ENCODE measurements at regions not wholly inside any gene's neighbourhood (a gene's known extent, or its start where the extent isn't known, plus 50 kb on each side); places are given as distances from the start of the nearest gene placed in this dataset.

DNA sequence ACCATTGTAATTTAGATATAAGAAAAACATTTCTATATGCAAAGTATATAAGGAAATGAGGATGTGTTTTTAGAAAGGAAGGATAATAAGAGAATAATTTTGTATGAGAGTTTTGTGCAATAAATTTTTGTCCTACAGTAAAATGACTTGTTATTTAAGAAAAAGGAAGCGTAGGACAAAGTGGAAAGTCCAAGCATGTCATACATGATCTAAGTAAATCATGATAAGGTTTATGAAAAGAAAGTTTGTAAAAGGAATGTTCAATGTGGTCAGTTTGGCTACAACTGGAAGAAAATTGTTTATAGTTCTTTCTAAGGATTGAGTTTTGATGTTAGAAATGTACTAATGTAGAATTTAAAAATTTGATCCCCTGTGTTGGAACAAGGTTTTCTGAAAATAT is 222.3 kb downstream of the KATNAL1 start:
- Histone ChIP-seq H3K9me1 (ENCODE audit: control insufficient read depth, insufficient read depth, low read length) (no peaks in the 10 kb centered on the region), H4K20me1 (replicated peaks; ENCODE audit: control insufficient read depth, insufficient read depth, low read length) (no peaks in the 10 kb centered on the region), H3K27me3 (ENCODE audit: control insufficient read depth in 2 of 2, insufficient read depth in 2 of 2, low read length in 2 of 2) (no peaks in the 10 kb centered on the region; a peak in 1 of 5 replicates), H2AFZ (ENCODE audit: low read depth, low read length) (no peak overlapping the region), H3K79me2 (ENCODE audit: control insufficient read depth, insufficient read depth, low read length) (no peaks in the 10 kb centered on the region), H3K9me3 (replicated peaks; ENCODE audit: control insufficient read depth, insufficient read depth, low read depth, low read length) (no peaks in the 10 kb centered on the region; the same call in 1 of the 2 replicates), H3K27ac (ENCODE audit: extremely low read depth, low read depth, low read length) (no peak overlapping the region), H3K4me1 (replicated peaks in 1 of 2; ENCODE audit: control insufficient read depth in 2 of 2, insufficient read depth in 2 of 2, low read length in 2 of 2) (no peaks in the 10 kb centered on the region), H3K4me2 (ENCODE audit: insufficient read depth, low read length) (no peak overlapping the region), H3K36me3 (ENCODE audit: control insufficient read depth, insufficient read depth, low read length) (no peaks in the 10 kb centered on the region), H3K9ac (ENCODE audit: insufficient read depth in 1 of 2, low read depth in 2 of 2, low read length in 2 of 2) (no peak overlapping the region), H3K4me3 (no peak overlapping the region)
- FAIRE-seq (no peak), ATAC-seq (no peak), DNase-seq (ENCODE audit: extremely low read depth in 1 of 4, low spot score in 3 of 4) (no peak)
- POLR2A ChIA-PET: no interaction called here
- BruUV-seq (replicated peaks): no TSS peak
- WGBS (ENCODE audit: insufficient coverage, low coverage, missing lambda C conversion rate): 0% methylated on average over 1 of the region's 1 CpG
- in situ Hi-C loops (cut with MboI) (no loop called here), intact Hi-C loops (cut with micrococcal nuclease) (no loop called here)
- CTCF ChIA-PET (ENCODE audit: low intra/inter-chr PET ratio): no interaction called here
- TF ChIP-seq CSDE1 (IDR thresholded peaks at IDR 0.05) (no peak), TRIM24 (IDR thresholded peaks at IDR 0.05) (no peak), ZNF140 (CRISPR knock-in tag; IDR thresholded peaks at IDR 0.05) (no peak), ZNF444 (CRISPR knock-in tag; IDR thresholded peaks at IDR 0.05) (no peak), BDP1 (IDR thresholded peaks at IDR 0.05; ENCODE audit: insufficient read depth, insufficient read length) (no peak), PML (IDR thresholded peaks at IDR 0.05; ENCODE audit: low read length) (no peak), ZFP30 (CRISPR knock-in tag; IDR thresholded peaks at IDR 0.05; ENCODE audit: borderline replicate concordance) (no peak), ZBTB17 (CRISPR knock-in tag; IDR thresholded peaks at IDR 0.05) (no peak), RBBP5 (IDR thresholded peaks at IDR 0.05; ENCODE audit: borderline replicate concordance, insufficient read depth, low read length, poor library complexity, severe bottlenecking) (no peak), RFX1 (IDR thresholded peaks at IDR 0.05) (no peak), ARHGAP35 (IDR thresholded peaks at IDR 0.05; ENCODE audit: partially characterized antibody) (no peak), CBFA2T2 (conservative IDR thresholded peaks at IDR 0.05) (no peak)
- TF ChIP-seq, protein P1, sequence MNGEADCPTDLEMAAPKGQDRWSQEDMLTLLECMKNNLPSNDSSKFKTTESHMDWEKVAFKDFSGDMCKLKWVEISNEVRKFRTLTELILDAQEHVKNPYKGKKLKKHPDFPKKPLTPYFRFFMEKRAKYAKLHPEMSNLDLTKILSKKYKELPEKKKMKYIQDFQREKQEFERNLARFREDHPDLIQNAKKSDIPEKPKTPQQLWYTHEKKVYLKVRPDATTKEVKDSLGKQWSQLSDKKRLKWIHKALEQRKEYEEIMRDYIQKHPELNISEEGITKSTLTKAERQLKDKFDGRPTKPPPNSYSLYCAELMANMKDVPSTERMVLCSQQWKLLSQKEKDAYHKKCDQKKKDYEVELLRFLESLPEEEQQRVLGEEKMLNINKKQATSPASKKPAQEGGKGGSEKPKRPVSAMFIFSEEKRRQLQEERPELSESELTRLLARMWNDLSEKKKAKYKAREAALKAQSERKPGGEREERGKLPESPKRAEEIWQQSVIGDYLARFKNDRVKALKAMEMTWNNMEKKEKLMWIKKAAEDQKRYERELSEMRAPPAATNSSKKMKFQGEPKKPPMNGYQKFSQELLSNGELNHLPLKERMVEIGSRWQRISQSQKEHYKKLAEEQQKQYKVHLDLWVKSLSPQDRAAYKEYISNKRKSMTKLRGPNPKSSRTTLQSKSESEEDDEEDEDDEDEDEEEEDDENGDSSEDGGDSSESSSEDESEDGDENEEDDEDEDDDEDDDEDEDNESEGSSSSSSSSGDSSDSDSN (IDR thresholded peaks at IDR 0.05; ENCODE audit: borderline replicate concordance in 1 of 2, low read depth in 2 of 2, low read length in 2 of 2): no peak
- TF ChIP-seq, protein P2, sequence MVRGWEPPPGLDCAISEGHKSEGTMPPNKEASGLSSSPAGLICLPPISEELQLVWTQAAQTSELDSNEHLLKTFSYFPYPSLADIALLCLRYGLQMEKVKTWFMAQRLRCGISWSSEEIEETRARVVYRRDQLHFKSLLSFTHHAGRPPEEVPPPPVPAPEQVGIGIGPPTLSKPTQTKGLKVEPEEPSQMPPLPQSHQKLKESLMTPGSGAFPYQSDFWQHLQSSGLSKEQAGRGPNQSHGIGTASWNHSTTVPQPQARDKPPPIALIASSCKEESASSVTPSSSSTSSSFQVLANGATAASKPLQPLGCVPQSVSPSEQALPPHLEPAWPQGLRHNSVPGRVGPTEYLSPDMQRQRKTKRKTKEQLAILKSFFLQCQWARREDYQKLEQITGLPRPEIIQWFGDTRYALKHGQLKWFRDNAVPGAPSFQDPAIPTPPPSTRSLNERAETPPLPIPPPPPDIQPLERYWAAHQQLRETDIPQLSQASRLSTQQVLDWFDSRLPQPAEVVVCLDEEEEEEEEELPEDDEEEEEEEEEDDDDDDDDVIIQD (CRISPR knock-in tag; IDR thresholded peaks at IDR 0.05): no peak
- TF ChIP-seq, protein P3, sequence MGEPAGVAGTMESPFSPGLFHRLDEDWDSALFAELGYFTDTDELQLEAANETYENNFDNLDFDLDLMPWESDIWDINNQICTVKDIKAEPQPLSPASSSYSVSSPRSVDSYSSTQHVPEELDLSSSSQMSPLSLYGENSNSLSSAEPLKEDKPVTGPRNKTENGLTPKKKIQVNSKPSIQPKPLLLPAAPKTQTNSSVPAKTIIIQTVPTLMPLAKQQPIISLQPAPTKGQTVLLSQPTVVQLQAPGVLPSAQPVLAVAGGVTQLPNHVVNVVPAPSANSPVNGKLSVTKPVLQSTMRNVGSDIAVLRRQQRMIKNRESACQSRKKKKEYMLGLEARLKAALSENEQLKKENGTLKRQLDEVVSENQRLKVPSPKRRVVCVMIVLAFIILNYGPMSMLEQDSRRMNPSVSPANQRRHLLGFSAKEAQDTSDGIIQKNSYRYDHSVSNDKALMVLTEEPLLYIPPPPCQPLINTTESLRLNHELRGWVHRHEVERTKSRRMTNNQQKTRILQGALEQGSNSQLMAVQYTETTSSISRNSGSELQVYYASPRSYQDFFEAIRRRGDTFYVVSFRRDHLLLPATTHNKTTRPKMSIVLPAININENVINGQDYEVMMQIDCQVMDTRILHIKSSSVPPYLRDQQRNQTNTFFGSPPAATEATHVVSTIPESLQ (CRISPR knock-in tag; IDR thresholded peaks at IDR 0.05): no peak
